K562 (cell line): ENCODE measurements at regions not wholly inside any gene's neighbourhood (a gene's known extent, or its start where the extent isn't known, plus 50 kb on each side); places are given as distances from the start of the nearest gene placed in this dataset.
A peak's percentile ranks its signal among the peaks of the same experiment; 100 is the strongest.

Source experiments
- CTBP1 ChIP-seq: fragments of 450-650 bp; IDR thresholded peaks from 2 replicates; pipeline ENCODE4 v1.6.1; 2016; ENCODE audit warnings: borderline replicate concordance
- ELF2 ChIP-seq: fragments of 250-450 bp; sonication (Bioruptor Pico); IDR thresholded peaks from 2 replicates; pipeline ENCODE4 v1.5.0; 2021; ENCODE audit warnings: mild to moderate bottlenecking
- PCBP2 ChIP-seq: fragments of 200-400 bp; formaldehyde crosslinking; IDR thresholded peaks from 2 replicates; pipeline ENCODE4 v1.6.1; 2018; ENCODE audit warnings: low read length, low read depth, mild to moderate bottlenecking, moderate library complexity; ENCODE audit not compliant: poor library complexity, severe bottlenecking
- RAD21 ChIP-seq, 2 experiments: fragments of 250-450 bp in 1 of 2; fragments of 450-650 bp in 1 of 2; sonication (Bioruptor Pico) in 1 of 2; formaldehyde crosslinking in 1 of 2; IDR thresholded peaks in 1 of 2; conservative IDR thresholded peaks in 1 of 2; 2 replicates each; pipeline versions ENCODE4 v1.4.0 to v1.8.0; 2020 to 2022; ENCODE audit warnings: mild to moderate bottlenecking in 2 of 2, moderate library complexity in 1 of 2
- RBFOX2 ChIP-seq: fragments of 200-400 bp; formaldehyde crosslinking; IDR thresholded peaks from 2 replicates; pipeline ENCODE4 v1.6.1; 2017; ENCODE audit warnings: low read depth, mild to moderate bottlenecking, low read length, moderate library complexity
- RFX1 ChIP-seq: fragments of 450-650 bp; IDR thresholded peaks from 2 replicates; pipeline ENCODE4 v1.6.1; 2016; ENCODE audit warnings: mild to moderate bottlenecking, moderate library complexity
- SIN3B ChIP-seq: fragments of 450-650 bp; IDR thresholded peaks from 2 replicates; pipeline ENCODE4 v1.6.1; 2017; ENCODE audit warnings: low read depth, mild to moderate bottlenecking, moderate library complexity
- TCF3 ChIP-seq: sonication (generic); formaldehyde crosslinking; IDR thresholded peaks from 2 replicates; pipeline ENCODE4 v1.4.0; 2020; ENCODE audit warnings: mild to moderate bottlenecking, missing genetic modification reagents
- ZNF445 ChIP-seq: fragments of 250-450 bp; sonication (Bioruptor Pico); IDR thresholded peaks from 2 replicates; pipeline ENCODE4 v1.4.0; 2020; ENCODE audit warnings: low read depth, mild to moderate bottlenecking, moderate library complexity
- TF ChIP-seq, protein P1 (sequence below), 2 experiments: fragments of 450-650 bp; formaldehyde crosslinking in 1 of 2; IDR thresholded peaks; 2 replicates each; pipeline versions ENCODE4 v1.4.0 to v1.6.1; 2014 to 2020; ENCODE audit warnings: mild to moderate bottlenecking in 2 of 2, borderline replicate concordance in 1 of 2, low read depth in 1 of 2
- TF ChIP-seq, protein P2 (sequence below): IDR thresholded peaks from 3 replicates; pipeline ENCODE4 v1.6.1; 2011; ENCODE audit warnings: borderline replicate concordance, mild to moderate bottlenecking; ENCODE audit not compliant: insufficient read length, insufficient read depth
- TF ChIP-seq, protein P3 (sequence below): fragments of 450-650 bp; formaldehyde crosslinking; IDR thresholded peaks from 2 replicates; pipeline ENCODE4 v1.4.0; 2022; ENCODE audit warnings: mild to moderate bottlenecking, moderate library complexity
- TF ChIP-seq, protein P4 (sequence below): IDR thresholded peaks from 2 replicates; pipeline ENCODE4 v1.6.1; 2012; ENCODE audit warnings: low read depth, low read length, improper control_type of control experiment, borderline replicate concordance
- TF ChIP-seq, protein P5 (sequence below): fragments of 250-450 bp; sonication (Bioruptor Pico); IDR thresholded peaks from 2 replicates; pipeline ENCODE4 v1.5.0; 2021

DNA sequence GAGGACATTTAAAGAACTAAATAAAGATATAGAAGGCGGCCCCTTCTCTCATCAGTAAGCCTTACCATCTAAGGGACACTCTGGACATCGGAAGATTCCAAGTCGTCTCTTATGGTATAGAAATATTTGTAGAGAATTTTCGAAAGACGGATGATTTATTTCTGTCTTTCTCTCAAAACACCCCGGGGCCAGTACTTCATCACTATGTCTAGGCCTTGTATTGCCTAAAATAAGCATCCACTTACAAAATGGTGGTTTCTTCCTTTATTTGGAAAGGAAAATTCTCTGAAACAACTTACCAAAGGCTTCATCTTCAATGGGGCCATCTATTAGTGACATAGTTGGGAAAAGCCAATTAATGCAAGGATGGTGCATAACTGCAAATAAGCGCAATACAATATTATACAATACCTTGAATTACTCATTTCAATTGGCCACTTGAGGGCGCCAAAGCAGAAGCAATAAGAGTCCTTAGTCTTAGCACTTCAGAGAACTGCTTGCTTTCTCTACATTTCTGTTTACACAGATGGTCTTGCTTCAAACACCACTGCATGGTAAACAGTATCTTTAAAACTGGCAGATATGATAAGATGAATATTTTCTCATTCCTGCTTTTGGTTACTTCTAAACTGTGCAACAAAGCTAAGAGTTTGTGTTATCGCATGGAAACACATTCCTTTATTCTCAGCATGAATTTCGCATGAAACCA lies 113.2 kb downstream of the VIP start (continued):
- TF ChIP-seq, protein P1, sequence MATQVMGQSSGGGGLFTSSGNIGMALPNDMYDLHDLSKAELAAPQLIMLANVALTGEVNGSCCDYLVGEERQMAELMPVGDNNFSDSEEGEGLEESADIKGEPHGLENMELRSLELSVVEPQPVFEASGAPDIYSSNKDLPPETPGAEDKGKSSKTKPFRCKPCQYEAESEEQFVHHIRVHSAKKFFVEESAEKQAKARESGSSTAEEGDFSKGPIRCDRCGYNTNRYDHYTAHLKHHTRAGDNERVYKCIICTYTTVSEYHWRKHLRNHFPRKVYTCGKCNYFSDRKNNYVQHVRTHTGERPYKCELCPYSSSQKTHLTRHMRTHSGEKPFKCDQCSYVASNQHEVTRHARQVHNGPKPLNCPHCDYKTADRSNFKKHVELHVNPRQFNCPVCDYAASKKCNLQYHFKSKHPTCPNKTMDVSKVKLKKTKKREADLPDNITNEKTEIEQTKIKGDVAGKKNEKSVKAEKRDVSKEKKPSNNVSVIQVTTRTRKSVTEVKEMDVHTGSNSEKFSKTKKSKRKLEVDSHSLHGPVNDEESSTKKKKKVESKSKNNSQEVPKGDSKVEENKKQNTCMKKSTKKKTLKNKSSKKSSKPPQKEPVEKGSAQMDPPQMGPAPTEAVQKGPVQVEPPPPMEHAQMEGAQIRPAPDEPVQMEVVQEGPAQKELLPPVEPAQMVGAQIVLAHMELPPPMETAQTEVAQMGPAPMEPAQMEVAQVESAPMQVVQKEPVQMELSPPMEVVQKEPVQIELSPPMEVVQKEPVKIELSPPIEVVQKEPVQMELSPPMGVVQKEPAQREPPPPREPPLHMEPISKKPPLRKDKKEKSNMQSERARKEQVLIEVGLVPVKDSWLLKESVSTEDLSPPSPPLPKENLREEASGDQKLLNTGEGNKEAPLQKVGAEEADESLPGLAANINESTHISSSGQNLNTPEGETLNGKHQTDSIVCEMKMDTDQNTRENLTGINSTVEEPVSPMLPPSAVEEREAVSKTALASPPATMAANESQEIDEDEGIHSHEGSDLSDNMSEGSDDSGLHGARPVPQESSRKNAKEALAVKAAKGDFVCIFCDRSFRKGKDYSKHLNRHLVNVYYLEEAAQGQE (IDR thresholded peaks at IDR 0.05; ENCODE audit: borderline replicate concordance): peak; percentile 78
- TF ChIP-seq, protein P1 (CRISPR knock-in tag; IDR thresholded peaks at IDR 0.05; ENCODE audit: low read depth): no peak
- TF ChIP-seq RAD21 (CRISPR knock-in tag; conservative IDR thresholded peaks at IDR 0.05 in 1 of 2, IDR thresholded peaks at IDR 0.05 in 1 of 2) (peak; percentile 83 to 91), ZNF445 (CRISPR knock-in tag) (no peak), TCF3 (CRISPR knock-in tag) (peak; percentile 41), ELF2 (no peak), CTBP1 (0 out of 2 replicates have a peak, but pooled peaks have one; percentile 40), PCBP2 (no peak), SIN3B (no peak), RBFOX2 (no peak), RFX1 (no peak)
- TF ChIP-seq, protein P2, sequence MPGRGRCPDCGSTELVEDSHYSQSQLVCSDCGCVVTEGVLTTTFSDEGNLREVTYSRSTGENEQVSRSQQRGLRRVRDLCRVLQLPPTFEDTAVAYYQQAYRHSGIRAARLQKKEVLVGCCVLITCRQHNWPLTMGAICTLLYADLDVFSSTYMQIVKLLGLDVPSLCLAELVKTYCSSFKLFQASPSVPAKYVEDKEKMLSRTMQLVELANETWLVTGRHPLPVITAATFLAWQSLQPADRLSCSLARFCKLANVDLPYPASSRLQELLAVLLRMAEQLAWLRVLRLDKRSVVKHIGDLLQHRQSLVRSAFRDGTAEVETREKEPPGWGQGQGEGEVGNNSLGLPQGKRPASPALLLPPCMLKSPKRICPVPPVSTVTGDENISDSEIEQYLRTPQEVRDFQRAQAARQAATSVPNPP: no peak
- TF ChIP-seq, protein P3, sequence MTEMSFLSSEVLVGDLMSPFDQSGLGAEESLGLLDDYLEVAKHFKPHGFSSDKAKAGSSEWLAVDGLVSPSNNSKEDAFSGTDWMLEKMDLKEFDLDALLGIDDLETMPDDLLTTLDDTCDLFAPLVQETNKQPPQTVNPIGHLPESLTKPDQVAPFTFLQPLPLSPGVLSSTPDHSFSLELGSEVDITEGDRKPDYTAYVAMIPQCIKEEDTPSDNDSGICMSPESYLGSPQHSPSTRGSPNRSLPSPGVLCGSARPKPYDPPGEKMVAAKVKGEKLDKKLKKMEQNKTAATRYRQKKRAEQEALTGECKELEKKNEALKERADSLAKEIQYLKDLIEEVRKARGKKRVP: no peak
- TF ChIP-seq, protein P4, sequence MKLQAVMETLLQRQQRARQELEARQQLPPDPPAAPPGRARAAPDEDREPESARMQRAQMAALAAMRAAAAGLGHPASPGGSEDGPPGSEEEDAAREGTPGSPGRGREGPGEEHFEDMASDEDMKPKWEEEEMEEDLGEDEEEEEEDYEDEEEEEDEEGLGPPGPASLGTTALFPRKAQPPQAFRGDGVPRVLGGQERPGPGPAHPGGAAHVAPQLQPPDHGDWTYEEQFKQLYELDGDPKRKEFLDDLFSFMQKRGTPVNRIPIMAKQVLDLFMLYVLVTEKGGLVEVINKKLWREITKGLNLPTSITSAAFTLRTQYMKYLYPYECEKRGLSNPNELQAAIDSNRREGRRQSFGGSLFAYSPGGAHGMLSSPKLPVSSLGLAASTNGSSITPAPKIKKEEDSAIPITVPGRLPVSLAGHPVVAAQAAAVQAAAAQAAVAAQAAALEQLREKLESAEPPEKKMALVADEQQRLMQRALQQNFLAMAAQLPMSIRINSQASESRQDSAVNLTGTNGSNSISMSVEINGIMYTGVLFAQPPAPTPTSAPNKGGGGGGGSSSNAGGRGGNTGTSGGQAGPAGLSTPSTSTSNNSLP: peak; percentile 94; the same call in 1 of the 2 replicates
- TF ChIP-seq, protein P5, sequence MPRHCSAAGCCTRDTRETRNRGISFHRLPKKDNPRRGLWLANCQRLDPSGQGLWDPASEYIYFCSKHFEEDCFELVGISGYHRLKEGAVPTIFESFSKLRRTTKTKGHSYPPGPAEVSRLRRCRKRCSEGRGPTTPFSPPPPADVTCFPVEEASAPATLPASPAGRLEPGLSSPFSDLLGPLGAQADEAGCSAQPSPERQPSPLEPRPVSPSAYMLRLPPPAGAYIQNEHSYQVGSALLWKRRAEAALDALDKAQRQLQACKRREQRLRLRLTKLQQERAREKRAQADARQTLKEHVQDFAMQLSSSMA: no peak
